Astrocyte of the spinal cord (primary cell): ENCODE measurements at regions not wholly inside any gene's neighbourhood (a gene's known extent, or its start where the extent isn't known, plus 50 kb on each side); places are given as distances from the start of the nearest gene placed in this dataset.

ENCODE experiments used
- DNase-seq: peaks from one replicate; pipeline ENCODE4 v3.0.0; 2011; ENCODE audit warnings: low read depth, low spot score
- H3K4me3 ChIP-seq: 2 replicates; pipeline ENCODE4 v1.5.1; 2011; ENCODE audit warnings: low read depth, mild to moderate bottlenecking, low read length, moderate library complexity
- CTCF ChIP-seq: IDR thresholded peaks from 2 replicates; pipeline ENCODE4 v1.5.1; 2012; ENCODE audit warnings: low read depth, mild to moderate bottlenecking, low read length, inconsistent platforms
- in situ Hi-C: cut with HindIII; loops from 2 replicates; pipeline ENCODE4 v1.10.0; 2017; ENCODE audit warnings: low sequenced_read_pairs

DNA sequence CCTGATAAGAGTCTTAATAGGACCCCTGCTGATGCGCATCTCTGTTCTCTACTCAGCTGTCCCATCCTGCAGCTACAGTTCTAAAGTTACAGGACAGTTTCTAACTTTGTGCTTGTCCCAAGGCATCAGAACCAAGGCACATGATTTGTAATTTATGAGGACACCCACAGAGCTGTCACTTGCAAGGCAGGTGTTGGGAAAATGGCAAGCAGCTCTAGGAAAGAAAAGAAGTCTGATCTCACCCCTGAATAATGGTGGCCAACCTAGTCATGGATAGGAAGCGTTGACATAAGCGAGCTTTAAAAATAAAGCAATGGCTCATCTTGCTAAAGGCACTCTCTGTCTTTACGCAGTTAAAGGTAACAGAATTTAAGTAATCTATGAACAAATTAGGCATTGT lies 127.6 kb upstream of the VGLL2 start:
- H3K4me3 ChIP-seq = no peak overlapping the region
- TF ChIP-seq CTCF = no peak
- DNase-seq = no peak
- in situ Hi-C loops = no loop called here

GRCh38 chr6:117138425-117138824 lies 126.9 kb upstream of the VGLL2 start:
- DNase-seq = no peak
- no peak overlapping the region for H3K4me3 ChIP-seq
- in situ Hi-C loops = no loop called here
- TF ChIP-seq CTCF = no peak

GRCh38 chr6:117138920-117139319 lies 126.4 kb upstream of the VGLL2 start:
- no peak overlapping the region for H3K4me3 ChIP-seq
- DNase-seq = peak; percentile 11
- in situ Hi-C loops = no loop called here
- TF ChIP-seq CTCF = no peak

DNA sequence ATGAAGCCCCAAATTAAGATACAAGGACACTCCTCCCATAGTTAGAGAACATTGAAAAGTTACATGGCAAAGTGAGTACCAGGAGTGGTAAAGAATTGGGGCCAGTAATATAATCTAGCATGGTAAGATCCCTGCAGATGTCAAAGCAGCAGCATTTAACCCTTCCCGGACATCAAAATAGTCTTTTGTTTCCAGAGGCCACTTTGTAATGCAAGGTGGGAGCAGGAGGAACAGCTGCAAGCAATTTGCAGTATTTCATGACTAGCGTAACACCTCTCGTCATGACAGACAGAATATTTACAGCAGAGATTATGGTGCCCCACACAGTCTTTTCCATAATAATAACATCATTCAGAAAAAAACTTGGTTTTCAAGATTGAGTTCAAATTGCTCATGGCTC lies 123.2 kb upstream of the VGLL2 start:
- no peak overlapping the region for H3K4me3 ChIP-seq
- TF ChIP-seq CTCF = no peak
- in situ Hi-C loops = no loop called here
- DNase-seq = no peak

DNA sequence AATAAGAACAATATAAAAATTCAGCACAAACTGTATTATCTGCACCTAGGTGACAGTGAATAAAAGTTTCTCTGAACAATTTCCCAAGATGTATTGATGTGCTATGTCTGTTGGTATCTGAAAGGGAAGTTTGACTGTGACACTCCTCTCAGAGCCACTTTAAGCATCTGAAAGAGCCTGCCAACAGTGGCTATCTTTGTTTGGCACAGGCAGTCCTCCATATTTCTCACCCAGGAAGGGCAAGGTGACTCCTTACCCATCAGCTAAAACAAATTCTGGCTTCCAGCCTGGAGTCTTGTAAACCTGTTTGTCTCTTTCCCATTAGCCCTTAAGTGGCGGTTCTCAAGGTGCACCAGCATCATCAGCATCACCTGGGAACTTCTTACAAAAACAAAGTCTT lies 122.4 kb upstream of the VGLL2 start:
- H3K4me3 ChIP-seq = no peak overlapping the region
- DNase-seq = no peak
- in situ Hi-C loops = no loop called here
- no peak for TF ChIP-seq CTCF

GRCh38 chr6:117143647-117144046 lies 121.7 kb upstream of the VGLL2 start:
- TF ChIP-seq CTCF = no peak
- no peak for DNase-seq
- in situ Hi-C loops = no loop called here
- no peak overlapping the region for H3K4me3 ChIP-seq

DNA sequence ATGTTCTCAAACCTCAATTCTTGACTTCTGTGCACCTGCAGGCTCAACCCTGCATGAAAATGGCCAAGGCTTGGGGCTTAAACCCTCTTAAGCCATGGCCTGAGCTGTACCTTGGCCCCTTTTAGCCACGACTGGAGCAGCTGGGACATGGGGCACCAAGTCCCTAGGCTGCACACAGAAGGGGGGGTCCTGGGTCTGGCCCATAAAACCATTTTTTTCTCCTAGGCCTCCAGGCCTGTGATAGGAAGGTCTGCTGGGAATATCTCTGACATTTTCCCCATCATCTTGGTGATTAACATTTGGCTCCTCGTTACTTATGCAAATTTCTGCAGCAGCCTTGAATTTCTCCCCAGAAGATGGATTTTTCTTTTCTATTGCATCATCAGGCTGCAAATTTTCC lies 119.4 kb upstream of the VGLL2 start:
- H3K4me3 ChIP-seq = no peak overlapping the region
- no peak for TF ChIP-seq CTCF
- in situ Hi-C loops = no loop called here
- no peak for DNase-seq
